ENCODE measurements at regions not wholly inside any gene's neighbourhood (a gene's known extent, or its start where the extent isn't known, plus 50 kb on each side); places are given as distances from the start of the nearest gene placed in this dataset.

GRCh38 chr9:14515571-14516198 is 177.5 kb downstream of the ZDHHC21 start:
- no peak for ATAC-seq
- no TSS peak for BruUV-seq (replicated peaks)
- DNase-seq (ENCODE audit: low read depth, low spot score): no peak
- TF ChIP-seq SIN3A (IDR thresholded peaks at IDR 0.05; ENCODE audit: borderline replicate concordance, insufficient read depth, low read depth, low read length) (no peak), REST (IDR thresholded peaks at IDR 0.05; ENCODE audit: insufficient read depth in 1 of 2, low read depth in 2 of 2, low read length in 1 of 2) (no peak), TCF7L2 (IDR thresholded peaks at IDR 0.05; ENCODE audit: low read depth, low read length) (no peak), POLR2AphosphoS5 (IDR thresholded peaks at IDR 0.05; ENCODE audit: low read depth, low read length) (no peak)
- TF ChIP-seq, protein P1, sequence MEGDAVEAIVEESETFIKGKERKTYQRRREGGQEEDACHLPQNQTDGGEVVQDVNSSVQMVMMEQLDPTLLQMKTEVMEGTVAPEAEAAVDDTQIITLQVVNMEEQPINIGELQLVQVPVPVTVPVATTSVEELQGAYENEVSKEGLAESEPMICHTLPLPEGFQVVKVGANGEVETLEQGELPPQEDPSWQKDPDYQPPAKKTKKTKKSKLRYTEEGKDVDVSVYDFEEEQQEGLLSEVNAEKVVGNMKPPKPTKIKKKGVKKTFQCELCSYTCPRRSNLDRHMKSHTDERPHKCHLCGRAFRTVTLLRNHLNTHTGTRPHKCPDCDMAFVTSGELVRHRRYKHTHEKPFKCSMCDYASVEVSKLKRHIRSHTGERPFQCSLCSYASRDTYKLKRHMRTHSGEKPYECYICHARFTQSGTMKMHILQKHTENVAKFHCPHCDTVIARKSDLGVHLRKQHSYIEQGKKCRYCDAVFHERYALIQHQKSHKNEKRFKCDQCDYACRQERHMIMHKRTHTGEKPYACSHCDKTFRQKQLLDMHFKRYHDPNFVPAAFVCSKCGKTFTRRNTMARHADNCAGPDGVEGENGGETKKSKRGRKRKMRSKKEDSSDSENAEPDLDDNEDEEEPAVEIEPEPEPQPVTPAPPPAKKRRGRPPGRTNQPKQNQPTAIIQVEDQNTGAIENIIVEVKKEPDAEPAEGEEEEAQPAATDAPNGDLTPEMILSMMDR (IDR thresholded peaks at IDR 0.05): no peak
- intact Hi-C loops (cut with micrococcal nuclease; ENCODE audit: unreplicated experiment): no loop called here
- H3K4me1 ChIP-seq (ENCODE audit: control insufficient read depth, insufficient read depth, low read length): no peaks in the 10 kb centered on the region
- in situ Hi-C loops (cut with HindIII; ENCODE audit: low pct_unique_long_range_greater_than_20kb, low sequenced_read_pairs): no loop called here
- H3K27me3 ChIP-seq (ENCODE audit: control insufficient read depth, insufficient read depth, low read length): no peaks in the 10 kb centered on the region
- ChIA-PET CTCF (no interaction called here), POLR2A (no interaction called here)
- no peaks in the 10 kb centered on the region for H3K36me3 ChIP-seq (ENCODE audit: control insufficient read depth, insufficient read depth, low read length)
- H3K9me3 ChIP-seq (ENCODE audit: control insufficient read depth, insufficient read depth, low read depth, low read length): no peaks in the 10 kb centered on the region
- no peak overlapping the region for H3K27ac ChIP-seq (ENCODE audit: low read length)
- H3K4me3 ChIP-seq (ENCODE audit: low read depth in 2 of 2, low read length in 2 of 2): no peak overlapping the region

- TF ChIP-seq, protein P1 (IDR thresholded peaks at IDR 0.05): no peak
- TF ChIP-seq TCF7L2 (IDR thresholded peaks at IDR 0.05; ENCODE audit: low read depth, low read length): no peak
- ChIA-PET CTCF (no interaction called here), POLR2A (no interaction called here)
- intact Hi-C loops (cut with micrococcal nuclease; ENCODE audit: unreplicated experiment) (no loop called here), in situ Hi-C loops (cut with HindIII; ENCODE audit: low pct_unique_long_range_greater_than_20kb, low sequenced_read_pairs) (no loop called here)
- BruUV-seq (replicated peaks): no TSS peak
- no peak overlapping the region for H3K27ac ChIP-seq (ENCODE audit: low read length)
- ATAC-seq (no peak), DNase-seq (ENCODE audit: low read depth, low spot score) (no peak)
- H3K27me3 ChIP-seq (ENCODE audit: control insufficient read depth, insufficient read depth, low read length): no peaks in the 10 kb centered on the region
- H3K9me3 ChIP-seq (ENCODE audit: control insufficient read depth, insufficient read depth, low read depth, low read length): no peaks in the 10 kb centered on the region
- no peaks in the 10 kb centered on the region for H3K4me1 ChIP-seq (ENCODE audit: control insufficient read depth, insufficient read depth, low read length)
- no peak overlapping the region for H3K4me3 ChIP-seq (ENCODE audit: low read depth in 2 of 2, low read length in 2 of 2)
- no peaks in the 10 kb centered on the region for H3K36me3 ChIP-seq (ENCODE audit: control insufficient read depth, insufficient read depth, low read length)
These were observed 178.2 kb downstream of the ZDHHC21 start for GRCh38 chr9:14515049-14515448.
